ENCODE measurements at regions not wholly inside any gene's neighbourhood (a gene's known extent, or its start where the extent isn't known, plus 50 kb on each side); places are given as distances from the start of the nearest gene placed in this dataset.

DNA sequence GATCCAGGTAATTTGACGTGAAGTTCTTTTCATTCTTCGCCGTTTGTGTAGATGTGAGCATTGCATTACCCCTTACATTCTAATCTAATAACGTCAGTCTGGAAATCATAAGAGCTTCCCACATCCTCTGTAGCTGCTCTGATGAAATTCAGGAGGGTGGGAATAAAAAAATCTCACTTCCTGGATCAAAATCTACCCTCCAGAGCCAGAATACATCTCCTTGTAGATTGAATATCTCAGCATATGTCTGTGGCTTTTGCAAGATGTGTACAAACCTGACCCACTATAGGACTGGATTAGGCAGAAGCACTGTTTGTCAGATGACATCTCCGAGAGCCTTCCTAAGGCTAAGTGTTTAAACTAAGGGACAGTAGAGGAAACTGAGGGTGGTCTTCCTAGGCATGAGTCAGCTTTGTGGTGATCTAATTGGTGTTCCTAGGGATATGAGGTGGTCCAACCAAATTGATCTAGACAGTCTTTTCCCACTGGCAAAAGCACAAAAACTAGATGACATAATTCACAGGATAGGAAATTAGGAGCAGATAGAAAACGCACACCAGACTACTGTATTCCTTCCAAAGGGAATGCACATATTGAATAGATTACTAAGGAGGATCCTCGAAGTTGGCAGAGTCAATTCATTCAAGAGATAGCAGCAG lies 216.3 kb upstream of the LRTM1 start:
- no peak for TF ChIP-seq POLR2AphosphoS5 (IDR thresholded peaks at IDR 0.05; ENCODE audit: low read depth, low read length)
- no peak for TF ChIP-seq SIN3A (IDR thresholded peaks at IDR 0.05; ENCODE audit: borderline replicate concordance, insufficient read depth, low read length)
- TF ChIP-seq, protein P1, sequence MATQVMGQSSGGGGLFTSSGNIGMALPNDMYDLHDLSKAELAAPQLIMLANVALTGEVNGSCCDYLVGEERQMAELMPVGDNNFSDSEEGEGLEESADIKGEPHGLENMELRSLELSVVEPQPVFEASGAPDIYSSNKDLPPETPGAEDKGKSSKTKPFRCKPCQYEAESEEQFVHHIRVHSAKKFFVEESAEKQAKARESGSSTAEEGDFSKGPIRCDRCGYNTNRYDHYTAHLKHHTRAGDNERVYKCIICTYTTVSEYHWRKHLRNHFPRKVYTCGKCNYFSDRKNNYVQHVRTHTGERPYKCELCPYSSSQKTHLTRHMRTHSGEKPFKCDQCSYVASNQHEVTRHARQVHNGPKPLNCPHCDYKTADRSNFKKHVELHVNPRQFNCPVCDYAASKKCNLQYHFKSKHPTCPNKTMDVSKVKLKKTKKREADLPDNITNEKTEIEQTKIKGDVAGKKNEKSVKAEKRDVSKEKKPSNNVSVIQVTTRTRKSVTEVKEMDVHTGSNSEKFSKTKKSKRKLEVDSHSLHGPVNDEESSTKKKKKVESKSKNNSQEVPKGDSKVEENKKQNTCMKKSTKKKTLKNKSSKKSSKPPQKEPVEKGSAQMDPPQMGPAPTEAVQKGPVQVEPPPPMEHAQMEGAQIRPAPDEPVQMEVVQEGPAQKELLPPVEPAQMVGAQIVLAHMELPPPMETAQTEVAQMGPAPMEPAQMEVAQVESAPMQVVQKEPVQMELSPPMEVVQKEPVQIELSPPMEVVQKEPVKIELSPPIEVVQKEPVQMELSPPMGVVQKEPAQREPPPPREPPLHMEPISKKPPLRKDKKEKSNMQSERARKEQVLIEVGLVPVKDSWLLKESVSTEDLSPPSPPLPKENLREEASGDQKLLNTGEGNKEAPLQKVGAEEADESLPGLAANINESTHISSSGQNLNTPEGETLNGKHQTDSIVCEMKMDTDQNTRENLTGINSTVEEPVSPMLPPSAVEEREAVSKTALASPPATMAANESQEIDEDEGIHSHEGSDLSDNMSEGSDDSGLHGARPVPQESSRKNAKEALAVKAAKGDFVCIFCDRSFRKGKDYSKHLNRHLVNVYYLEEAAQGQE (IDR thresholded peaks at IDR 0.05; ENCODE audit: insufficient read depth in 1 of 2, low read depth in 2 of 2, low read length in 2 of 2), result no peak
- no peak for TF ChIP-seq FOXP2 (optimal IDR thresholded peaks at IDR 0.05; ENCODE audit: borderline replicate concordance, extremely low read depth, extremely low read length, insufficient read depth)
- TF ChIP-seq TAF1 (IDR thresholded peaks at IDR 0.05; ENCODE audit: borderline replicate concordance, insufficient read depth, low read length), result no peak
